Esophagus squamous epithelium (tissue), 4 donors: ENCODE measurements at regions not wholly inside any gene's neighbourhood (a gene's known extent, or its start where the extent isn't known, plus 50 kb on each side); places are given as distances from the start of the nearest gene placed in this dataset.

ENCODE experiments used
- POLR2A ChIP-seq, 4 donors: fragments of 450-650 bp; IDR thresholded peaks; one replicate each; pipeline ENCODE4 v1.6.1; 2017; ENCODE audit warnings: antibody characterized with exemption in 4 of 4, mild to moderate bottlenecking in 4 of 4, moderate library complexity in 3 of 4
- TF ChIP-seq, protein P1 (sequence below), 6 experiments: fragments of 450-650 bp in 4 of 6; fragments of 200-600 bp in 2 of 6; sonication (generic) in 2 of 6; IDR thresholded peaks; one replicate each; pipeline ENCODE4 v1.5.1; 2016 to 2019; ENCODE audit warnings: antibody characterized with exemption in 6 of 6, mild to moderate bottlenecking in 4 of 6, moderate library complexity in 4 of 6

DNA sequence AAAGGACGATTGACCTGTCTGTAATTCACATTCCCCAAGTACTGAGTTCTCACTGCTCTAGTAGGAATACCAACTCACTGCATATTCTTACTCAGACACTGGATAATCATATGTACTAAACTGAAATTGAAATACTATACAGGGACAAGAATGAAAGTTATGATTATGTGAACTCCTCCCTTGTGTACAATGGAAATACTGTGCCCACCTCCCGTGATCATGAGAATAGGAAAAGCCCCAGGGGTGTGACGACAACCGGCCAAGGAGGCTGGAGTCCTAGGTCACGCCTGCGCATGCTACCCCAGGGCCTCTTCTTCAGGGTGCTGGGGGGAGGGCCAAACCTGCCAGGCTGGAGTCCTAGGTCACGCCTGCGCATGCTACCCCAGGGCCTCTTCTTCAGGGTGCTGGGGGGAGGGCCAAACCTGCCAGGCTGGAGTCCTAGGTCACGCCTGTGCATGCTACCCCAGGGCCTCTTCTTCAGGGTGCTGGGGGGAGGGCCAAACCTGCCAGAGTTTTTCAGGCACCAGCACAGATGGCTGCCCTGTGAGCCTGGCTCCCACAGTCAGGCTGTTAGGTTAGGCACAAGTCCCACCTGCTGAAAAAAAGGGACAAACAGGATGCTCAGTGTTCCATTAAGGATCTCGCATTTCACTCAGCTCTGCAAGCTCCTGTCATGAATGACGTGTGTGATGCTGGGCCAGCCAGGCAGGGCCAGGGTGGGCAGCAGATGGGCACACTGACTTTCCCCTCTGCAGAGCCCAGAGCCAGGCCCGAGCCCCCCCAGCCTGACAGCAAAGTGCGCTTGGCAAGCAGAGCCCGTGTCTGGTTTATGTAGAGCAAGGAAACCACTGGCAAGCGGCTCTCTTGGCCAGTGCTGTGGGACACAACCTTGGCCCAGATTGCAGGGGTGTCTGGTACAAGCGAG lies 107.7 kb downstream of the FOXF2 start:
- TF ChIP-seq POLR2A (IDR thresholded peaks at IDR 0.05), result no peak
- TF ChIP-seq, protein P1, sequence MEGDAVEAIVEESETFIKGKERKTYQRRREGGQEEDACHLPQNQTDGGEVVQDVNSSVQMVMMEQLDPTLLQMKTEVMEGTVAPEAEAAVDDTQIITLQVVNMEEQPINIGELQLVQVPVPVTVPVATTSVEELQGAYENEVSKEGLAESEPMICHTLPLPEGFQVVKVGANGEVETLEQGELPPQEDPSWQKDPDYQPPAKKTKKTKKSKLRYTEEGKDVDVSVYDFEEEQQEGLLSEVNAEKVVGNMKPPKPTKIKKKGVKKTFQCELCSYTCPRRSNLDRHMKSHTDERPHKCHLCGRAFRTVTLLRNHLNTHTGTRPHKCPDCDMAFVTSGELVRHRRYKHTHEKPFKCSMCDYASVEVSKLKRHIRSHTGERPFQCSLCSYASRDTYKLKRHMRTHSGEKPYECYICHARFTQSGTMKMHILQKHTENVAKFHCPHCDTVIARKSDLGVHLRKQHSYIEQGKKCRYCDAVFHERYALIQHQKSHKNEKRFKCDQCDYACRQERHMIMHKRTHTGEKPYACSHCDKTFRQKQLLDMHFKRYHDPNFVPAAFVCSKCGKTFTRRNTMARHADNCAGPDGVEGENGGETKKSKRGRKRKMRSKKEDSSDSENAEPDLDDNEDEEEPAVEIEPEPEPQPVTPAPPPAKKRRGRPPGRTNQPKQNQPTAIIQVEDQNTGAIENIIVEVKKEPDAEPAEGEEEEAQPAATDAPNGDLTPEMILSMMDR (IDR thresholded peaks at IDR 0.05), result no peak
